NCI-H2107 treated with DMSO at 0.1 percent for 48 hours (cell line): ENCODE measurements at regions not wholly inside any gene's neighbourhood (a gene's known extent, or its start where the extent isn't known, plus 50 kb on each side); places are given as distances from the start of the nearest gene placed in this dataset.

Experiments
- DNase-seq: peaks from one replicate; lab custom pipeline; 2025; ENCODE audit not compliant: unreplicated experiment; lab: John Stamatoyannopoulos, UW

GRCh38 chr2:65799141-65799854 is 366.9 kb upstream of the SPRED2 start:
- DNase-seq: no peak

DNA sequence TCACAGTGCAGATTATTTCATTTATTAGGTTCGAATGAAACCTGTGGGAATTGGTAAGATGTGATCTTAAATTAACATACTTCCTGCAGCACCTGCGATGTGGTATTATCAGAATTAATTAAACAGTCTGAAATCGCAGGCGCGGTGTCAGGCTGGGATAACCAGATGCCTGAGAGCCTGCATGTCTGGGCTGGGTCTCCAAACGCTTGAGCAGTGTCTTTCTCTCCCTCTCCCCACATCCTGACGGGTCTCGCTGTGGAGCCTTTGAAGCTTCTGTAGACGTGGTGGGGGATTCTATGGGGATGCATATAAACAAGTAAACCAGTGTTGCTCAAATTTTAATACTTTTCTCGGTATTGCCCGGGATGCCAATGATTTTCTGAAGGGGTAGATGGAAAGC is 366.2 kb upstream of the SPRED2 start:
- no peak for DNase-seq

- no peak for DNase-seq
These were observed 362.6 kb upstream of the SPRED2 start for GRCh38 chr2:65794994-65795393.

GRCh38 chr2:65791404-65791975 is 359.1 kb upstream of the SPRED2 start:
- DNase-seq: no peak

GRCh38 chr2:65790676-65790935 is 358.2 kb upstream of the SPRED2 start:
- DNase-seq: no peak

- DNase-seq: no peak
These were observed 357.7 kb upstream of the SPRED2 start for GRCh38 chr2:65789923-65790675.

- no peak for DNase-seq
These were observed 356.2 kb upstream of the SPRED2 start for GRCh38 chr2:65788556-65788955.

GRCh38 chr2:65786765-65787164 is 354.4 kb upstream of the SPRED2 start:
- no peak for DNase-seq

- DNase-seq: no peak
These were observed 353.8 kb upstream of the SPRED2 start for GRCh38 chr2:65786007-65786717.

DNA sequence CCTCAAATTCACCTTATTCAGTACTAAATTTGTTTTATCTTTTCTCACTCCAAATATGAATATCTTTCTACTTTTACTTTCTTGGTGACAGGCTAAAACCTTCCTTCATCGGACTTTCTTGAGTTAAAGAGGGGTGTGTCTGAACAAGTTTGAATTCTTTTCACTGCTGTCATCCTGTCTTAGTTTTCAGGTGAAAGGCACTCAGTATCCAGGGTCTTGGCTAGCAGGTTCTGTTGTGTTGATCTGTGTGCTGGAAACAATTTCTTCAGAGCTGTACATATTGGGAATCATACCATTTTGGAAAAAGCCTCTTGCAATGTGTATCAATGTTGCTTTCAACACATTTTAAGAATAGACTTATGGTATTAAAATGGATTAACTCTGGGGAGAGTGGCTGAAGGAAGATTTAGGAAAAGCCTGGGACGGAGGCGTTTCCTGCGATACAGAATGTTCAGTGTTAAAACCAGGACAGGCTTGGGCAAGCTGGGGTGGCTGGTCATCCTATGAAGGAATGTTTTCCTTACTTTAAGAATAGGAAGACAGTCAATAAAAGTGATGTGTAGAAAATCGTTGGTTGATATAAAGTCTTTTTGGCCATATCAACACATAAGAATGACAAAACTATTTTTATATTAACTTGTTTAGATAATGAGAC is 350.7 kb upstream of the SPRED2 start:
- DNase-seq: no peak

DNA sequence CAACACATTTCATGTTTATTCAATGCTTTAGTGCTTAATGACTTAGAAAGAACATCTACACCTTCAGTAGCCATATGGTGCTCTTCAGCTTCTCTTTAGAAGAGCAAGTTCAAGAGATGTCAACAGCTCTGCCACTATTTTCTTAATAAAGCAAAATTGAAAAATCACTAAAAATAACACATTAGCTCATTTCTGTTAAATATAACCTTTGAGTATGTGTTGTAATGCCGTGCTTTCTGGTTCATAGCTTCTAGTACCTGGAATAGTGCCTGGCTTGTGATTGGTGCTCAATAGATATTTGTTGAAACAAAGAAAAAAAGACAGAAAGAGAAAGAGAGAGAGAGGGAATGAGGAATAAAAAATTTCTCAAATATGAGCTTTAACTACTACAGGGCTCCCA is 349.8 kb upstream of the SPRED2 start:
- DNase-seq: no peak

- DNase-seq: no peak
These were observed 349.4 kb upstream of the SPRED2 start for GRCh38 chr2:65781756-65782155.

DNA sequence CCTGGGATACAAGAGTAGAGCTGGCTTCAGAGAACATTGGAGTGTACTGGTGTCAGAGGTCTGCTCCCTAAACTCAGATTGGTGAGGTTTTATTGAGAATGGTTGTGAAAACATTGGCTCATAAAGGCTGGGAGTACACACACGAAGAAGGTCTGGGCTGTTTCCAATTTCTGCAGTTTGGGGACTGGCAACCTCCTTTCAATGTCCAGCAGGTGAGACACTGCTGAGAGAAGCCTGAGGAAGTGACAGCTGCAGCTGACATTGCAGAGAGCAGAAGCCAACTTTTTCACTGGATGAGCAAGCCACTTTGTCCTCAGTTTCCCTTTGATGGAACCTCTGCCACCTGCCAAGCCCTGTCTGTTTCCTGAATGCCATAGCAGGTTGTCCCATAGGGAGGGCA is 346.6 kb upstream of the SPRED2 start:
- DNase-seq: no peak

DNA sequence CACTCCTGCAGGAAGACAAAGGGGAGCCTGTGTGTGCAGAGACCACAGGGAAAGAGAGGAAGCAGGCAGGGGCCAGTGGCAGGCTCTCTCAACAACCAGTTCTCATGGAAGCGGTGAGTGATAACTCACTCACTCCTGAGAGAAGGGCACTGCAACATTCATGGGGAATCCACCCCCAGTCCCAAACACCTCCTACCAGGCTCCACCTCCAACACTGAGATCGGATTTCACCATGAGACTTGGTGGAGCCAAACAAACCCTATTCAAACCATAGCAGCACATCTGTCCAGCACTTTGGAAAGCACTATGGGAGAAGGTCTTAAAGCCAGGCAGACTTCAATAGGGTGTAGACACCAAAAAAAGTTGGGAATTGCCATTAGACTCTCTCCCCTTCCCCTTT is 345.7 kb upstream of the SPRED2 start:
- DNase-seq: no peak

DNA sequence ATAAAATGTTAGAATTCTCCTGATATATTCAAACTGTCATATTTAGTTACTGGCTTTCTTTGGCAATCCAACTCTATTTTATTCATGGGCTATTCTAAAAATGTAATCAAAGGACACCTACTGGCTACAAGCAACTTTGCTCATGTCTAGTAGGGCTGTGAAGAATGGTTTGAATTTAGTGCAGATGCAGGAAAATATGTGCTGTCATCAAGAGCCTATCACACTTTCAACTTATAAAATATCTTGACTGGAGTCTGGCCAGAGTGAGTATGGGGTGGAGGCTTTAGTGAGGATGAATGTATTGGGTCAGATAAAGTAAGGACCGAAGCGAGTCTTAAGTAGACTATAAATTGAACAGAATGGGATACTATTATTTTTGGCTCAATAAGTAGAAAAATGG is 343.4 kb upstream of the SPRED2 start:
- no peak for DNase-seq

- DNase-seq: no peak
These were observed 335.5 kb upstream of the SPRED2 start for GRCh38 chr2:65767946-65768345.

DNA sequence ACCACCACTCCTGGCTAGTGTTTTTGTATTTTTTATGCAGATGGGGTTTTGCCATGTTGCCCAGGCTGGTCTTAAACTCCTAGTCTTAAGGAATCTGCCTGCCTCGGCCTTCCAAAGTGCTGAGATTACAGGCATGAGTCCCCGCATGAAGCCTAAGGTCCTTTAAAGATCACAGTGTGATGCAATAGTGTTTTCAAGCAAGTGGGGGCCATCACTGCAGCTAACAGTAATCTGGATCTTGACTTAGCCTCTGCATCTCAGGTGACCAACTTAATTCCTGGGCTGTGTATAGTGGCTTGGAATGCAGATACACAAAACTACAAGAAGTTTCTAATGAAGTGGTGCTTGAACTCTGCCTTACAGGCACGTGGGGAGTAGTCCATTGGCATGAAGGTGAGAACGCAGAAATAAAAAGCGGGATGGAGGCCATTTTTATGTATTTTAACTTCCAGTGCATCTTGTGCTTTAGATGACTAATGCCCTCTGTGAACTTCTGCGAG is 334.4 kb upstream of the SPRED2 start:
- DNase-seq: no peak

GRCh38 chr2:65765376-65765775 is 333.0 kb upstream of the SPRED2 start:
- DNase-seq: no peak

DNA sequence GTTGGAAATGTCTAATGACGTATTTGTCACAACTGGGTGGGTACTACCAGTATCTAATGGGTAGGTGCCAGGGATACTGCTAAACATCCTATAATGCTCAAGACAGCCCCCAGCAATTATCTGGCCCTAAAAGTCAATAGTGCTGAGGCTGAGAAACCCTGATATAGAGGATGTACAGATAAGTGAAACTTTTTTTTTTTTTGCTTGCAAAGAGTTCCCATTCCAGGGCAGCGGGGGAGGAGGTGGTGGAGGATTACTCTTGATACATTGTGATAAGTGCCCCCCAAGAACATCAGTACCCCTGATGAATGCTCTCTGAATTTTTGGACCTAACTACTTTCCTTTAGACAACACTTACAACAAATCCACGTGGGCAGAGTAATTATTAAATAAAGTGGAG is 329.7 kb upstream of the SPRED2 start:
- no peak for DNase-seq

- no peak for DNase-seq
These were observed 321.8 kb upstream of the SPRED2 start for GRCh38 chr2:65754219-65754618.

- no peak for DNase-seq
These were observed 319.0 kb upstream of the SPRED2 start for GRCh38 chr2:65751408-65751807.
